ENCODE measurements at regions not wholly inside any gene's neighbourhood (a gene's known extent, or its start where the extent isn't known, plus 50 kb on each side); places are given as distances from the start of the nearest gene placed in this dataset.

DNA sequence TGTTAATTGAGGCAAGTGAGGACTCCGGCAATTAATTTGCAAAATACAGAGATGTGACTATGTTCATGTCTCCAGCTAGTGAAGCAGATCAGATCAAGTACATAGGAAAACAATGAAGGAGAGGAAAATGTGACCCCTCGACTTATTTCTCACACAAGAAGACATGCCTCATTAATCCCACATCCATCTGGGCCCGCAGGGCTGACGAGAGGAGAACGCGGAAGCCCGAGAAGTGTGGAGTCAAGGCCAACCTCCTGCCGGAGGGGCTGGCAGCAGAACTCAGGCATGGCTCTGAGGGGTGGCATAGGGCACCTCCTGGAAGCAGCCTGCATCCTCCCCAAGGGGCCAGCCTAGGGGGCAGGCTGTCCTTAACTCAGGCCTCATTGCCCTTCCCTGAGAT is 54.4 kb downstream of the ZNF503 start:
- DNase-seq, result no peak

DNA sequence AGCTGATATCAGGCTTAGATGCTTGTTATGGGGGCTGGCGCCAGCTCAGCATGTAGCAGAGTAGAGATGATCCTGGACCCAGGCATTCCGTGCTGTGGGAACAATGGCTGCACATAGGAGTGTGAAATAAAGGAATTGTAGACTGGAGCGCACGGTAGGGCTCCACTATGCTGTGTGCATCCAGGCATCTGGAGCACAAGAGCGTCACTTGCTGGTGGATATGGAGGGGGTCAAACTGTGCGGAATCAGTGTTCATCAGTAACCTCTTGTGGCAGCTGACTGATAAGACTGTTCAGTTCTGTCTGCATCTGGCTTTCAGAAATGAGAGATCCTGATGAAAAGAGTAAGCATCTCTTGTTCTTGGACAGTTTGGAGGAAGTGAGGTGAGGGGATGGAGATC is 55.8 kb downstream of the ZNF503 start:
- DNase-seq, result no peak

DNA sequence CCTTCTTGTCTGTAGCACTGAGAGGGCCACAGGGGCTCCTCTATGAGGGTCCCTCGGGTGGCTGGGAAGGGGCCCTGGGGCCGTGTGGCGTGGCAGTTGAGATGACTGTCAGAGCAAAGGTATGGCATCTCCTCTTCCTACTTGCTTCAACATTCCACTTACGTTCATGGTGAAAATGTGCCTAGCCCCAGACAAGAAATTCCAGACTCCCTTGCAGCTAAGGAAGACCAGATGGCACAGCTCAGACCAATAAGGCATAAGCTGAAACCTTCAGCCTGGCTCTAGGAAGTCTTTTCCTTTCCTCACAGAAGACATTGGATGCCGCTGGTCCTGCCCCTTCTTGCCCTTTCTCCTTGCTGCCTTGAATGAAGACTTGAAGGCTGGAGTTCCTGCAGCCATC is 57.4 kb downstream of the ZNF503 start:
- no peak for DNase-seq

DNA sequence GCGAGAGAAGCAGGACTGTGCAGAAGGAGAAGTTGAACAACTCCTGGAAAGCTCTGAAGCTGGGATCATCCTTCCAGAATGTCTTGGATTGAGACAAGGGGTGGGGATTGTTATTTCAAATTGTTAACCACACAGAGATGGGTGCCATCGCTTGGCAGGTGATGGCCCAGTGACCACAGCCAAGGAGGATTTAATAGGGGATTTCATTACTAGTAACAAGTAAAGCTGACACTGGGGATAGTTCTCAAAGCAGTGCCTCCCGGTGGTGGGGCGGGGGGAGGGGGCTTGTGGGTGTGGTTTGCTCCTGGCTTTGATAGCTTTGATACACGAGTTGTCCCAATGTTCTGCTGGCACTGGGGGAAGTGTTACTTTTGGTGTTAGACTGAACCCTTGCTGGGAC is 59.2 kb downstream of the ZNF503 start:
- no peak for DNase-seq

DNA sequence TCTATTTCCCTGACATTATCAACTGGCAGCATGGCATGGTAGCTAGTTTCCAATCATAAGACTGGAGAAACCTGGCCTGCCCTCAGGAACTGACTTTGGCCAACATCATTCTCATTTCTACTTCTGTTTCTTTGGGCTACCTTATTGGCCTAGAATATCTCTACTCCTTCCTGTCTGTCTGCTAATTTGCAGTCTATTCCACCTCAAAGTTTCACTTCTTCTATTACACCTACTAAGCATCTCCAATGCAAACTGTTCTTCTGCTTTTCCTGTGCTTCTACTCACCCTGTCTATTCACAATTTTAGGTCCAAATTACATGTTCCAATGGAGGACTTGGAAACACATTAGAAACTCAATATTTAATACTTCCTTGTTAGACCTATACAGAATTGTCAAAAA is 65.6 kb downstream of the ZNF503 start:
- DNase-seq, result no peak

DNA sequence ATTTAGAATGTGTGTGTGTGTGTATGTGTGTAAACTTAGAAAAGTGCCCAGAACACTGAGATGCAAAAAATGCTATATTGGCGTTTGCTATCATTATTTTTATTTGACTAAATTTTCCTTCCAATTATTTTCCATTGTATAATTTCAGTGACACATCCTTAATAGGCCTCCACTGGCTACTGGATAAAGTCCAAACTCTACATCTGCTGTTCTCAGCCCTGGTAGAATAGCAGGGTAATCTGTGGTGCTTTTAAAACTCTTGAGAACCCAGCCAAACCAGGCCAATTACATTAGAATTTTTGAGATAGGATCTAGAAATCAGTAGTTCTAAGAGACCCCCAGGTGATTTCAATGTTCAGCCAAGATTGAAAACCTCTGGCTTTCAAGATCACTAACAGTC is 66.4 kb downstream of the ZNF503 start:
- DNase-seq, result no peak

DNA sequence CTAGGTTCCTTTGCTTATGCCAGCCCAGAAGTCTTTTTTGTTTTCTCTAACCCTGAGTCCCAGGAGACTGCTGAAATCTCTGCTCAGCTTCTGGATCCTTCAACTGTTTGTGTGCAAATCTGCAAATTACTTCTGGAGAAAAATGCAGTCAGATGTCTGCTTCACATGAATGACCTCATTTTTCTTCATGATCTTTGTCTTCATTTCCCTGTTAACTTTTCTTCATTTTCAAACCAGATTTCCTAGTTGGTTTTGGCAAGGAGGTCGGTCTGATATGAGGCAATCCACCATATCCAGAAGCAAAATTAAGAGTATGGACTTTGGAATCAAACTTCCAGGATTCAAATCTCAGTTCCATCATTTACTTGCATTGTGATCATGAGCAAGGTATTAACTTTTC is 66.8 kb downstream of the ZNF503 start:
- no peak for DNase-seq

DNA sequence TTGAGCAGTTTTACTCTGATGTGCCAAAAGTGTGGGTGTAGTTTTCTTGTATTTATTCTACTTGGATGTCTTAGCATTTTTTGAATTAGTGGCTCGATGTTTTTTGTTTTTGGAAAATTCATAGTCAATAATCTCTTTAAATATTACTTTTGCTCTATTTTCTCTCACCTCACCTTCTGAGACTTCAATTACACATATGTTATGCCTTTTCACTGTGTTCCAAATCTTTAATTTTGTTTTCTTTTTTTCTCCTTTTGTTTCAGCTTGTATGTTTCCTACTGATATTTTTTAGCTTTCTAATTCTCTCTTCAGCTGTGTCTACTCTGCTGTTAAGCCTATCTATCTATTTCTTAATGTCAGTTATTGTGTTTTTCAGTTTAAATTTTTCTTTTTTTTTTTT is 69.5 kb downstream of the ZNF503 start:
- DNase-seq, result no peak

DNA sequence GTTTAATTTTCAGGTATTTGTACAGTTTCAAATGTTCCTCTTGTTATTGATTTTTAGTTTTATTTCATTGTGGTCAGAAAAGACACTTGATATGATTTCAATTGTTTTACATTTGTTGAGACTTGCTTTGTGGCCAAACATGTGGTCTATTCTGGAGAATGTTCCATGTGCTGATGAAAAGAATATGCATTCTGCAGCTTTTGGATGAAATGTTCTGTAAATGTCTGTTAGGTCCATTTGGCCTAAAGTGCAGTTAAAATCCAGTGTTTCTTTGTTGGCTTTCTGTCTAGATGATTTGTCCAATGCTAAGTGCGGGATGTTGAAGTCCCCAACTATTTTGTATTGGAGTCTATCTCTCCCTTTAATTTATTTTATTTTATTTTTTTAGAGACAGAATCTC is 70.5 kb downstream of the ZNF503 start:
- DNase-seq, result no peak

DNA sequence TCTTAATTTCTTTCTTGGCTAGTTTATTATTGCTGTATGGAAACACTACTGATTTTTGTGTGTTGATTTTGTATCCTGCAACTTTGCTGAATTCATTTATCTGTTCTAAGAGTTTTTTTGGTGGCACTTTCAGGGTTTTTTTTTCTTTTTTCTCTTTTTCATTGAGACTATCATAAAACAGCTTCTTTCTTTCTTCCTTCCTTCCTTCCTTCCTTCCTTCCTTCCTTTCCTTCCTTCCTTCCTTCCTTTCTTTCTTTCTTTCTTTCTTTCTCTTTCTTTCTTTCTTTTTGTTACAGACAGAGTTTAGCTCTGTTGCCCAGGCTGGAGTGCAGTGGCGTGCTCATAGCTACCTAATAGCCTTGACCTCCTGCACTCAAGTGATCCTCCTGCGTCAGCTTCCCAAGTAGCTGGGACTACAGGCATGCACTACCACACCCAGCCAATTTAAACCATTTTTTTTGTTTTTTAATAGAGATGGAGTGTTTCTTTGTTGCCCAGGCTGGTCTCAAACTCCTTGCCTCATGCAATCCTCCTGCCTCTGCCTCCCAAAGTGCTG is 72.3 kb downstream of the ZNF503 start:
- no peak for DNase-seq

DNA sequence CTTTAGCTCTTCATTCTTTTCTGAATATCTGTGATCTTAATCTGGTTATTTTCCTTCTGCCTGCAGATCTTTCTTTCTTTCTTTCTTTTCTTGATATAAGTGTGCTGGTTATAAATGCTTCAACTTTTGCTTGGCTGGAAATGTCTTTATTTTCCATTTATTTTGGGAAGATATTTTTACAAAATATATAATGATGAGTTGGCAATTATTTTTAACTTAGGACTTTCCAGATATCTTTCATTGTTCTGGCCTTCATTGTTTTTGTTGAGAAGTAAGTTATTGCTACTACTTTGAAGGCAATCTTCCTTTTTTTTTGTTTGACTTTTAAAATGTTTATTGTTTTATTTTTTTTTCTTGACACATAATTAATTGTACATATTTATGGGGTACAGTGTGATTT is 75.3 kb downstream of the ZNF503 start:
- no peak for DNase-seq

DNA sequence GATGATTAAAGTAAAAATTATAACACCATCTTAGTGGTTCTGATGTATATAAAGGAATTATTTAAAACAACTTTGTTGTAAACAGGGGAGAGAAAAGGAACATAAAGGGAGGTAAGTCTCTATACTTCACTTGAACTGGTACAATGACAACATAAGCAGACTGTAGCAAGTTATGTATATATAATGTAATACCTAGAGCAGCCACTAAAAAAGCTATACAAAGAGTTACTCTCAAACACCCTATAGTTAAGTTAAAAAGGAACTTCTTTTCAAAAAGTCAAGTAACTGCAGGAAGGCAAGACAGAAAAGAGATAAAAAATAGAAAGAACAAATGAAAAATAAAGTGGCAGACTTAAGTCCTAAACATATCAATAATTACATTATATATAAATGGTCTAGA is 82.3 kb downstream of the ZNF503 start:
- DNase-seq, result no peak

DNA sequence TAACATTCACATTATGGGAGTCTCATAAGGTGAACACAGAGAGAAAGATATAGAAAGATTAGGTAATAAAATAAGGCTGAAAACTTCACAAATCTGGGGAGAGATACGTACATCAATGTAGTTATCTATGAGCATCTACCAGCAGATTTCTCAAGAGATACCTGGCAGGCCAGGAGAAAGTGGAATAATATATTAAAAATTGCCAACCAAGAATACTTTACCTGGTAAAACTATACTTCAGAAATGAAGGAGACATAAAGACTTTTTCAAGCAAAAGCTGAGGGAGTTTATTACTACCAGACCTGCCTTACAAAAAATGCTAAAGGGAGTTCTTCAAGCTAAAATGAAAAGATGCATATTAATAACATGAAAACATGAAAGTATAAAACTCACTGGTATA is 78.8 kb upstream of the COMTD1 start:
- DNase-seq, result no peak

DNA sequence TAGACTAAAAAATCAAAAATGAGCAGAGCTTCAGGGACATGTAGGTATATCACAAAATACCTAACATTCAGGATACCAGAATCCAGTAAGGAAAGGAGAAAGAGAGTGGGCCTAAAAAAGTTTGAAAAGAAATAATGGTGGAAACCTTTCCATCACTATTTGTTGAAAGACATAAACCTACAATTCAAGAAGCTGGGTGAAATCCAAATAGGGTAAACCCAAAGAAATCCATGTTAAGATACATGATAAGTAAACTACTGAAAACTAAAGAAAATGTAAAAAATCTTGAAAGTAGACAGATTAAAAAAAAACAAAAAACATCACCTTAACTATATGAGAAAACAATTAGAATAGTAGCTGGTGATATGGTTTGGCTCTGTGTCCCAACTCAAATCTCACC is 76.7 kb upstream of the COMTD1 start:
- no peak for DNase-seq

DNA sequence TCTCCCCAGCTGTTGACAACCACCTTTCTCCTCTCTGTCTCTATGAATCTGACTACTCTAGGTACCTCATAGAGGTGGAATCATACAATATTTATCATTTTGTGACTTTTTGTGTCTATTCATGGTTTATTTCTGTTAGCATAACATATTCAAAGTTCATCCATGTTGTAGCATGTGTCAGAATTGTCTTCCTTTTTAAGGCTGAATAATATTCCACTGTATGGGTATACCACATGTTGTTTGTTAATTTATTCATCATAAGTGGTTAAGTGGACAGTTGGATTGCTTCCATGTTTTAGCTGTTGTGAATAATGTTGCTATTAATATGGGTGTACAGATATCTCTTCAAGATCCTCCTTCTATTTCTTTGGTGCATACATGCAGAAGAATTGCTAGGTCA is 69.9 kb upstream of the COMTD1 start:
- DNase-seq, result no peak

DNA sequence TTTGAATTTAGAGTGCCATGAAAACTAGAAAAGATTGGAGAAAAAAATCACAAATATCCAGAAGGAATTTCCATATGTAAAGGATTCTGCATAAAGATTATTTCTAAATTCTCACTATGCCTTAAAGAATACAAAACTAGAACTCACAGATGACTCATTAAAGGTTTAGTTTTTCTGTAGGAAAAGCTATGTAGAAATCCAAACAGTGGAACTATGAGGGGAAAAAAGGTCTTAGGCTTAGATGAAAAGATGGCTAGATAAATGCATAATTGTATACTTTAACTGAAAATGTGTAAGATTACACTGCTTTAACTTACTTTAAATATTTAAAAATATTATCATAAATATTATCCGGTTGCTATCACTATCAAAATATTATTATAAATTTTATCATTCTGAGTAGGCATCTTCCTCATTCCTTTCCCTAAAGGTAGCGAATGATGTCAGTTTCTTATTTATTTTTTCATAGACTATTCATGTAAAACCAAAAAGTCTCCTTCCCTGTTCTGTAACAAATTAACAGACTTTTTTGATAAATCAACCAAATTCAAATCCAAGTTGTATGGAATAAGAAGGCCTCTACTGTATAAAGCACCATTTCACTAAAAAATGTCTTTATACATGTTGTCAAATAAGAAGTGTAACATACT is 69.1 kb upstream of the COMTD1 start:
- no peak for DNase-seq

DNA sequence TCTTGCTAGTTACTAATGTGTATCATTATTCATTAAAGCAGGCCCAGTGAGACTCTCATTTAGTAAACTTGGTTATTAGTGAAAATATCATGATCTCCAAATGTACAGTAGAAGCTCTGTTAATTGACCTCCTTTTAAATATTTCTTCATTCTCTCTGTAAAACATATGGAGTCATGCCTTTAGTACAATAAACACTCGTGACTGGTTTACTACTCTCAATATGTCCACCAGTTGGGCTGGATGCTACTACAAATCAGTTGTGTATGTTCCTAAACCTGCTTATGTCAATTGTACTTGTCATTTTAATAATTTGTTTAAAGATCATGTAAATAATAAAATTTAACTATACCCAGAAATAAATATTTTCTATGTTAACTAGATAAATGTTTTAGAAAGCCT is 68.6 kb upstream of the COMTD1 start:
- no peak for DNase-seq

DNA sequence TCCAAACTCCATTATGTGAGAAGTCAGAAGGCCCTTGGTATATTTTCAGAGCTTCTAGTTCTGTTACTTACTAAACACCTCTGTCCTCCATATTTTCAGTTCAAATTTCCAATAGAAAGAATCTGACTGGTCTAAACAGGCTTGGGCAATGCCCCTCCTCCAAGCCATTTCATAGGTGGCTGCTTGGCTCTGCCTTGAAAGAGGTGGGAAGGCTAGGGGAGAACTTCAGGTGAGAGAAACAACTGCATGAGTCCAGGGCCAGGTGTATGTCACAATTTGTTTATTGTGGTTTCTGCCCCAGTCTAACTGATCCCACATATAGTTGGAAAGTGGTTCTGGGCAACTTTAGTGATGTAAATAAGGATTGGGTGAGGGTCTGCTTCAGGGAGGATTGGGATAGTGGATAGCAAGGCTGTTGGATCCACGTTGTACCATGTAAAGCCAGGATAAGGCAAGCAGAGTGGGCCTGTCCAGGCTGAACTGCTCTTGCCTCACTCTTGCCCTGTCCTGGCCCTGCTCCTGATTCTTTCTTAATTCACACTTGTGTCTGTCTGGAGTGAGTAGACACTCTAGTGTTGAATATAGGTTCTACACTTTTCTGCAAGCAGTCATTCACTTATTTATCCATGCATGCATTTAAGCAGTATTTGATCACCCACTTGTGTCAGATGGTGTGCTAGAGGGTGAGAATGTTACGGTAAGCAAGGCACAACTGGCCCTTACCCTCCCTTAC is 67.5 kb upstream of the COMTD1 start:
- DNase-seq, result no peak

DNA sequence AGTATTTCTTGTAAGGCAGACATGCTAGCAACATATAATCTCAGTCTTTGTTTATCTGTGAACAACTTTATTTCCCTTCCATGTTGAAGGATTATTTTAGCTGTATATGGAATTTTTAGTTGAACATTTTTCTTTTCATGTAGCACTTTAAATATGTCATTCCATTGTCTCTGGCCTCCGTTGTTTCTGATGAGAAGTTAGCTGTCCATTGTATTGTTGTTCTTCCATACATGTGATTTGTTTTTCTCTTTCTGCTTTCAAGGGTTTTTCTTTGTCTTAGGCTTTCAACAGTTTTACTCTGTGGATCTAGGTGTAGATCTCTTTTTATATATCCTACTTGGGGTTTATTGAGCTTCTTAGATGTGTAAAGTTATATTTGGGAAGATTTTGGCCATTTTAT is 66.3 kb upstream of the COMTD1 start:
- no peak for DNase-seq

DNA sequence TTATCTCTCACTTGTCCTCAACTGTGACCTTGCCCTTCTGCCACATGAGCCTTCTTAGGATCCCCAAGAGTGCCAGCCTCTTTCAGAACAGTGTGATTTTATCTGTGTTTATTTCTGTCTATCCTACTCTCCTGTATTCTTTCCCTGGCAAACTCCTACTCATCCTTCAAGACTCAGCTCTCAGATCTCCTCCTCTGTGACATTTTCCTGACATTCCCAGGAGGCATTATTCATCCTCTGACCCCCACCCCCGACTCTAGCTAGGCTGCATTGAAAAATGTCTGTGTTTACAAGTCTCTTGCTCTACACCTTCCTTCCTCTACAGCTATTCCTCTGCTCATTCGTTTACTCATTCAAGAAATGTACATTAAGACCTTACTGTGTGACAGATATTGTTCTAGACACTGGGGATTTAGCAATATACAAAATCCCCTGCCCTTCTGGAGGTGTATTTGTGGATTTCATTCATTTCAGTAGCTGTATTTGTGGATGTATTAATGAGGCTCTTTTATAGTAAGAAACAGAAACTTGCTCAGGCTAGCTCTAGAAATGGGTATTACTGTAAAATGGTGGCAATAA is 61.4 kb upstream of the COMTD1 start:
- no peak for DNase-seq

DNA sequence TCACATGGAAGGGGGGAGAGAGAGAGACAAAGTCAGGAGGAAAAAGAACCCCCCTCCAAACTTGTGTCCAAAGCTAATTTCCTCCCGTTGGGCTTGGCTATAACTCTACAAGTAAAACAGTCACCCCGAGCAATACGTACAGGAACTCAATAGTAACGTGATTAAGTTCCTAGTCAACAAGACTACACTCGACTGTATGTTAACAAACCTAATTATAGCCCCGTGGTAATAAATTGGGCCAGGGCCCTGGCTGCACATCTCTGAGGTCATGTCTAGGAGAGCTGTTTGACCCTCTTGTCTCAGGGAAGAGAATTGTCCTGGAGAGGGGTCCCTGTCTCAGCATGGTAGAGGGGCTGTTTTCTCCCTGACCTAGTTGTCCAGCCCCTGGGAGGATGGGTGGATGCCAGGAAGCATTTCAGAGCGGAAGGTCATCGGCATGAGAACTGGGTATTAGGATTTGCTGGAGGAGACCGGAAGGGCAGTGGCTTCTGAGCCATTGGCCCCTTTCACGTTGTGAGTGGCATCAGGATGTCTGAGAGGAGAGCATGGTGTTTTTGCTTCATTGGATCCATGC is 60.2 kb upstream of the COMTD1 start:
- DNase-seq, result no peak

DNA sequence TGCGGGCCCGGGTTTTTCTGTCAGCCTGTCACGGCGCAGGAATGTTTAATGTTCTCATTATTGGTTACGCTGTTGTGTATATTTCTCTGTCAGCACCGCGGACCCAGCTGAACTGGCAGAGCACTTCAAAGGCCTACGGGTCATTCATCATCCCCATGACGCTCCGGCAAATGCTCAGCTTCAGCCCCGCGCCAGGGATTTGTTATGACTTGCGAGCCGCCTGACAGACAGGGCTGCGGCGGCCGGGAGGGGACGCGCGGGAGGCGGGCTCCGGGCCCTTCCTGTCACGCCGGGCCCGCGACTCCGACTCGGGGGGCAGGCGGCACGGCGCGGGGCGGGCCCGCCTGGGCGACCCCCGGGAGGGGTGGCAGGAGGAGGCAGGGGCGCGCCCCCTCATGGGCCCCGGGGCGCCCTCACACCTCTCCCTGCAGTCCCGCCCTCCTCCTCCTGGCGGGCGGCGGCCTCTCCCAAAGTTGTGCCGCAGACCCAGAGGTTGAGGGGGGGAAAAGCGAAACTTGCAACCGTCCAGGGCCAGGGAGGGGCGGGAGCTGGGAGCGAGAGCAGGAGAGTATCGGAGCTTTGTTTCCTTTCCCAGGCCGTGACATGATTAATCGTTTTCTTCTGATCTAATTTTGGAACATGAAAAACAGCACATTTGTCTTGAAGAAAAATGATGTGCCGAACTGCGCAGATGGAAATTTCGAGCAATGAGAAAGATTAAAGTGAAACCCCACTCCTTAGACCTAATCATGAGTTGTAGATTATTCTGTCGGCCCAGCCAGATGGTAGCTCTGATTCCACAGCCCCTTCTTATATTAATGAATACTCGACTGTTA is 59.3 kb upstream of the COMTD1 start:
- DNase-seq, result peak; percentile 53

DNA sequence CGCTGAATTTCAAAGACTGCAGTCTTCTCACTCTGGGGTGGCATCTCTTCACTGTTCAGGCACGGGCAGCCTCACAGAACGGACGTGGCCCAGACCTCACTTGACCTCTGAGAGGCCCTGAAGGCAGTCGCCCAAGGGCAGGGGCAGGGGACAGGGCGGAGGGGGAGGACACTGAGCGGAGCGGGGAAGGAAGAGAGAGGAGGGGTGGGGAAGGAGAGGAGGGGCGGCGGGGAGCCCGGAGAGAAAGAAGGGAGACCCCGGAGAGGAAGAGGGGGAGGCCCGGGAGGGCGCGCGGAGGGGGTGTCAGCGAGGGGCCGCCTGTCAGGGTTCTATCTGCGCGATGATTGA is 58.7 kb upstream of the COMTD1 start:
- no peak for DNase-seq

Measured in stimulated activated CD4-positive, alpha-beta T cell treated with anti-CD3 and anti-CD28 coated beads, Interleukin-12 subunit alpha, Interleukin-12 subunit beta, amount 100 ng/mL, for 4 hours (primary cell).